ENCODE measurements at regions not wholly inside any gene's neighbourhood (a gene's known extent, or its start where the extent isn't known, plus 50 kb on each side); places are given as distances from the start of the nearest gene placed in this dataset.

DNA sequence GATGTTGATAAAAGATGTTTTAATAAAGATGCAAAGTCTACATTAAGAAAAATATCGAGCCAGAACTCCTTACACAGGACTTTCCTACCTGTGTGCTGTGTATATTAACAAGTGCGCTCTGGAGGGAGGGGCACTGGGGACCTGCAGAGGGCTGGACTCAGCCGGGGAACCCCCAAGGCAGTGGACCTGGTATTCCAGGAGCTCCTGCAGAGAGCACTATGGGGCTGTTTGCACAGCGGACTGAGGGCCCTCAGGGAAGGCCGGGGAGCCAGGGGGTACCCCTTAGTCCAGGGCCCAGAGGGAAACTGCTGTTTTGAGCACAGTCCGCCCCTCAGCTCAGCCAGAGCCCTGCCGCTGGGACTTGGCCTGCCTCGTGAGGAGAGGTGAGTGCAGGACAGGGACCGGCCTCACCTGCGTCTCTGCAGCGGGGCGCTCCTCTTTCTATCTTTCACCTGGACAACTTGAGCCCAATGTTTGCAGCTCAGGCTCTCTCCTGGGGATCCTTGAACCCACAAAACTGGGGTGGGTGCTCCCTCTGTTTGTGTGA is 168.4 kb downstream of the ARL4C start:
- ATAC-seq (no peak; the same call in 2 of the 3 replicates), DNase-seq (ENCODE audit: low spot score) (no peak), FAIRE-seq (no peak)
- ChIA-PET POLR2A (no interaction called here), CTCF (ENCODE audit: low intra/inter-chr PET ratio, low total read pairs) (no interaction called here)
- WGBS (ENCODE audit: low lambda C conversion rate): 31% methylated on average over 6 of the region's 12 CpGs
- no peaks in the 10 kb centered on the region for H3K4me1 ChIP-seq (ENCODE audit: insufficient read depth, low read length)
- no peaks in the 10 kb centered on the region for H3K9me3 ChIP-seq (ENCODE audit: low read length)
- H3K27me3 ChIP-seq (ENCODE audit: control insufficient read depth in 1 of 2, insufficient read depth in 2 of 2, low read length in 2 of 2): peaks cover 0 to 43% of the 10 kb centered on the region in 2 experiments; a peak in 3 of 5 replicates
- in situ Hi-C loops (cut with HindIII; ENCODE audit: extremely low pct_ligation_motif_present, low pct_unique_long_range_greater_than_20kb): no loop called here
- no peak overlapping the region for H2AFZ ChIP-seq (ENCODE audit: low read length)
- H4K20me1 ChIP-seq (ENCODE audit: insufficient read depth, low read length): no peaks in the 10 kb centered on the region
- H3K79me2 ChIP-seq (ENCODE audit: insufficient read depth, low read length): no peaks in the 10 kb centered on the region
- H3K36me3 ChIP-seq (replicated peaks in 1 of 2; ENCODE audit: control insufficient read depth in 1 of 2, insufficient read depth in 2 of 2, low read length in 2 of 2): no peaks in the 10 kb centered on the region
- TF ChIP-seq ZNF280B (CRISPR knock-in tag; IDR thresholded peaks at IDR 0.05; ENCODE audit: borderline replicate concordance): no peak
- TF ChIP-seq ZFP36L1 (CRISPR knock-in tag; IDR thresholded peaks at IDR 0.05): no peak
- TF ChIP-seq ZNF790 (CRISPR knock-in tag; IDR thresholded peaks at IDR 0.05; ENCODE audit: borderline replicate concordance): no peak
- TF ChIP-seq ZNF503 (CRISPR knock-in tag; IDR thresholded peaks at IDR 0.05): no peak
- TF ChIP-seq ZNF124 (CRISPR knock-in tag; IDR thresholded peaks at IDR 0.05): no peak
- H3K9ac ChIP-seq (ENCODE audit: insufficient read depth, low read depth, low read length): no peak overlapping the region
- intact Hi-C loops (cut with micrococcal nuclease; ENCODE audit: unreplicated experiment): no loop called here
- BruUV-seq (replicated peaks): no TSS peak
- H3K27ac ChIP-seq (ENCODE audit: extremely low read length, insufficient read depth, low read length): no peak overlapping the region
- no peak overlapping the region for H3K4me3 ChIP-seq (replicated peaks in 1 of 3; ENCODE audit: insufficient read depth in 1 of 3, low read depth in 2 of 3, low read length in 3 of 3)
- H3K4me2 ChIP-seq (ENCODE audit: low read depth, low read length): no peak overlapping the region

Measured in HepG2 (cell line).